Loucy (cell line): ENCODE measurements at regions not wholly inside any gene's neighbourhood (a gene's known extent, or its start where the extent isn't known, plus 50 kb on each side); places are given as distances from the start of the nearest gene placed in this dataset.

Experiments
- H2AFZ ChIP-seq: fragments of 200-600 bp; sonication (generic); 2 replicates; pipeline ENCODE4 v1.6.0; 2016; ENCODE audit warnings: antibody characterized with exemption, mild to moderate bottlenecking, low read length, moderate library complexity
- H3F3A ChIP-seq: fragments of 200-600 bp; 2 replicates; pipeline ENCODE4 v1.6.0; 2016; ENCODE audit warnings: antibody characterized with exemption, low read depth, mild to moderate bottlenecking
- H3K27me3 ChIP-seq: fragments of 200-600 bp; sonication (generic); 2 replicates; pipeline ENCODE4 v1.6.1; 2014; ENCODE audit warnings: low read length, mild to moderate bottlenecking; ENCODE audit not compliant: insufficient read depth, poor library complexity, severe bottlenecking
- H3K36me3 ChIP-seq: fragments of 200-600 bp; sonication (generic); 2 replicates; pipeline ENCODE4 v1.6.1; 2016; ENCODE audit warnings: low read length; ENCODE audit not compliant: insufficient read depth
- H3K4me1 ChIP-seq: fragments of 200-600 bp; sonication (generic); 2 replicates; pipeline ENCODE4 v1.5.1; 2014; ENCODE audit warnings: low read length, mild to moderate bottlenecking; ENCODE audit not compliant: insufficient read depth, poor library complexity, severe bottlenecking
- H3K4me2 ChIP-seq: fragments of 200-600 bp; sonication (generic); 2 replicates; pipeline ENCODE4 v1.6.0; 2014; ENCODE audit warnings: antibody characterized with exemption, low read length, low read depth, mild to moderate bottlenecking; ENCODE audit not compliant: poor library complexity, severe bottlenecking
- H3K4me3 ChIP-seq: fragments of 200-600 bp; sonication (generic); 2 replicates; pipeline ENCODE4 v1.5.1; 2014; ENCODE audit warnings: low read length, mild to moderate bottlenecking, mixed read lengths; ENCODE audit not compliant: poor library complexity, severe bottlenecking
- H3K79me2 ChIP-seq: fragments of 200-600 bp; sonication (generic); 2 replicates; pipeline ENCODE4 v1.6.1; 2014; ENCODE audit warnings: low read length; ENCODE audit not compliant: insufficient read depth
- H3K9ac ChIP-seq: fragments of 200-600 bp; sonication (generic); 2 replicates; pipeline ENCODE4 v1.6.0; 2014; ENCODE audit warnings: mild to moderate bottlenecking, low read depth, low read length, moderate library complexity; ENCODE audit not compliant: poor library complexity, severe bottlenecking
- H3K9me2 ChIP-seq: fragments of 200-600 bp; sonication (generic); replicated peaks from 2 replicates; pipeline ENCODE4 v1.6.1; 2016; ENCODE audit warnings: low read depth, low read length, mixed read lengths
- H3K9me3 ChIP-seq: fragments of 200-600 bp; sonication (generic); 2 replicates; pipeline ENCODE4 v1.6.1; 2014; ENCODE audit warnings: mild to moderate bottlenecking, antibody characterized with exemption, low read length, low read depth; ENCODE audit not compliant: insufficient read depth
- H4K20me1 ChIP-seq: fragments of 200-600 bp; sonication (generic); 2 replicates; pipeline ENCODE4 v1.6.0; 2014; ENCODE audit warnings: antibody characterized with exemption, low read length, mild to moderate bottlenecking; ENCODE audit not compliant: insufficient read depth, poor library complexity, severe bottlenecking
- CTCF ChIP-seq: fragments of 200-600 bp; sonication (generic); conservative IDR thresholded peaks from 2 replicates; pipeline ENCODE4 v1.5.1; 2014; ENCODE audit warnings: mild to moderate bottlenecking, antibody characterized with exemption, low read length
- EZH2phosphoT487 ChIP-seq: fragments of 200-600 bp; IDR thresholded peaks from 2 replicates; pipeline ENCODE4 v1.6.1; 2018; ENCODE audit warnings: antibody characterized with exemption, mild to moderate bottlenecking, moderate library complexity, borderline replicate concordance

- Histone ChIP-seq H4K20me1 (no peaks in the 10 kb centered on the region), H3K4me2 (no peak overlapping the region), H3K4me1 (peaks cover 24% of the 10 kb centered on the region), H3K4me3 (no peak overlapping the region), H3F3A (no peaks in the 10 kb centered on the region), H3K36me3 (no peaks in the 10 kb centered on the region), H3K9me2 (no peaks in the 10 kb centered on the region), H3K9me3 (0 out of 2 replicates have a peak, but pooled peaks cover 2% of the 10 kb centered on the region), H3K27me3 (no peaks in the 10 kb centered on the region), H3K9ac (no peak overlapping the region), H3K79me2 (no peaks in the 10 kb centered on the region), H2AFZ (no peak overlapping the region)
- TF ChIP-seq EZH2phosphoT487 (no peak), CTCF (no peak)
These were observed 306.7 kb upstream of the TBC1D5 start for GRCh38 chr3:18049096-18049495.

- no peaks in the 10 kb centered on the region for H3K27me3 ChIP-seq
- H3K4me3 ChIP-seq: no peak overlapping the region
- H3K9ac ChIP-seq: no peak overlapping the region
- no peaks in the 10 kb centered on the region for H4K20me1 ChIP-seq
- H3K4me1 ChIP-seq: peaks cover 24% of the 10 kb centered on the region
- H3K4me2 ChIP-seq: peak overlapping the region; percentile 4
- H3K79me2 ChIP-seq: no peaks in the 10 kb centered on the region
- no peaks in the 10 kb centered on the region for H3F3A ChIP-seq
- H3K9me3 ChIP-seq: no peaks in the 10 kb centered on the region
- H3K36me3 ChIP-seq: no peaks in the 10 kb centered on the region
- TF ChIP-seq CTCF (no peak), EZH2phosphoT487 (no peak)
- no peak overlapping the region; the same call in 1 of the 2 replicates for H2AFZ ChIP-seq
- H3K9me2 ChIP-seq: no peaks in the 10 kb centered on the region
These were observed 304.6 kb upstream of the TBC1D5 start for GRCh38 chr3:18047052-18047451.

- Histone ChIP-seq H3K4me2 (peak overlapping the region; percentile 4), H3K9me3 (no peaks in the 10 kb centered on the region)
- TF ChIP-seq CTCF (no peak), EZH2phosphoT487 (no peak)
These were observed 303.9 kb upstream of the TBC1D5 start for GRCh38 chr3:18046131-18046915.

More at GRCh38 chr3:18046131-18046915, 303.9 kb upstream of the TBC1D5 start:
- no peaks in the 10 kb centered on the region for H3K9me2 ChIP-seq
- no peak overlapping the region for H3K9ac ChIP-seq
- no peaks in the 10 kb centered on the region for H4K20me1 ChIP-seq
- no peaks in the 10 kb centered on the region for H3K27me3 ChIP-seq
- H2AFZ ChIP-seq: no peak overlapping the region; the same call in 1 of the 2 replicates
- H3K4me1 ChIP-seq: peaks cover 22% of the 10 kb centered on the region
- no peaks in the 10 kb centered on the region for H3K79me2 ChIP-seq
- H3K36me3 ChIP-seq: no peaks in the 10 kb centered on the region
- no peaks in the 10 kb centered on the region for H3F3A ChIP-seq
- H3K4me3 ChIP-seq: no peak overlapping the region
